HL-60 (cell line): ENCODE measurements at regions not wholly inside any gene's neighbourhood (a gene's known extent, or its start where the extent isn't known, plus 50 kb on each side); places are given as distances from the start of the nearest gene placed in this dataset.
"Not testable (repeated sequence)": the region's sequence is repeated elsewhere in the genome, so short reads cannot be mapped to it uniquely, and the experiment has no call there.

Experiments
- DNase-seq, 2 experiments: peaks; one replicate each; pipeline ENCODE4 v3.0.0-alpha.2; 2010 to 2020; ENCODE audit warnings: low read depth in 1 of 2, low spot score in 1 of 2
- H3K27ac ChIP-seq: fragments of 250-450 bp; sonication (Bioruptor Pico); replicated peaks from 2 replicates; pipeline ENCODE4 v1.5.1; 2020; ENCODE audit warnings: mild to moderate bottlenecking, moderate library complexity
- H3K27me3 ChIP-seq: fragments of 250-450 bp; sonication (Bioruptor Pico); 2 replicates; pipeline ENCODE4 v1.5.1; 2021; ENCODE audit warnings: mild to moderate bottlenecking, moderate library complexity; ENCODE audit not compliant: insufficient read depth, poor library complexity, severe bottlenecking
- H3K4me3 ChIP-seq: replicated peaks from 2 replicates; pipeline ENCODE4 v1.5.1; 2011; ENCODE audit warnings: mild to moderate bottlenecking, control low read depth, low read length; ENCODE audit not compliant: insufficient read depth
- CTCF ChIP-seq: IDR thresholded peaks from one replicate; pipeline ENCODE4 v1.5.1; 2011; ENCODE audit warnings: low read length, control low read depth, inconsistent platforms; ENCODE audit not compliant: insufficient read depth
- GABPA ChIP-seq: IDR thresholded peaks from 2 replicates; pipeline ENCODE4 v1.6.1; 2012; ENCODE audit warnings: low read depth
- POLR2AphosphoS5 ChIP-seq: IDR thresholded peaks from 2 replicates; pipeline ENCODE4 v1.6.1; 2012; ENCODE audit warnings: low read depth
- SPI1 ChIP-seq: IDR thresholded peaks from 2 replicates; pipeline ENCODE4 v1.6.1; 2012; ENCODE audit warnings: low read depth, mild to moderate bottlenecking, borderline replicate concordance
- TF ChIP-seq, protein P1 (sequence below): IDR thresholded peaks from 2 replicates; pipeline ENCODE4 v1.6.1; 2012; ENCODE audit warnings: low read depth; ENCODE audit not compliant: insufficient replicate concordance

DNA sequence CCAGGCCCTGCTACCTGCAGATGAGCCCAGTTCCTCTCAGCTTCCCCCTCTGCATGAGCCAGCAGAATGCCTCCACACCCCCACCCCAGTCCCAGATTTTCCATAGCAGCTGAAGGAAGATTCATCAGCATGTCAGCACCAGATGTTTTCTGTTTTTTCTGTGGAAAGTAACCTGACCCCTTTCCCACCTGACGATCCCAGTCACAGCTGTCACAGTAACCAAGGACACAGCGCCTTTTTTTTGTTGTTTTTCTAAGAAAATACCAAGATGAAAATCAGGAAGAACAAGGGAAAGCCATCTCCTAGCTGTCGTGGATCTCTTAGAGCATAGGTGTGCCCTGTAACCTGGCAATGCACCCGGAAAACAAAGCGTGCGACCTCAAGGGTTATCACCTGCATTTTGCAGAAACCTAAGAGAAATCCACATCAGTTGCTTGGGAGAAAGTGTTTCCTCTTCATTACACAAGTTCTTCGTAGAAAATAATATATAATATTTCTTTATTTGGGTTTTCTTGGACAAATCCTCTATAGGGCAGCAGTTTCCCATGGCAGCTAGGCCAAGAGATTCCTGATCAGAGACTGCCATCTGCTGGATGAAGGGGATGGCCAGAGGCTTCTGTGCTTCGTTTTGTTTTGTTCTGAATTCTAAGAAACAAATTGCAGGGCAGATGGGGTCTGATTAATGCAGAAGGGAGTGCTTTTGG lies 401.9 kb downstream of the TNS3 start:
- DNase-seq: peak in 1 of 2 experiments; percentile 25
- Histone ChIP-seq H3K4me3 (no peak overlapping the region), H3K27me3 (no peaks in the 10 kb centered on the region), H3K27ac (no peak overlapping the region)
- TF ChIP-seq, protein P1, sequence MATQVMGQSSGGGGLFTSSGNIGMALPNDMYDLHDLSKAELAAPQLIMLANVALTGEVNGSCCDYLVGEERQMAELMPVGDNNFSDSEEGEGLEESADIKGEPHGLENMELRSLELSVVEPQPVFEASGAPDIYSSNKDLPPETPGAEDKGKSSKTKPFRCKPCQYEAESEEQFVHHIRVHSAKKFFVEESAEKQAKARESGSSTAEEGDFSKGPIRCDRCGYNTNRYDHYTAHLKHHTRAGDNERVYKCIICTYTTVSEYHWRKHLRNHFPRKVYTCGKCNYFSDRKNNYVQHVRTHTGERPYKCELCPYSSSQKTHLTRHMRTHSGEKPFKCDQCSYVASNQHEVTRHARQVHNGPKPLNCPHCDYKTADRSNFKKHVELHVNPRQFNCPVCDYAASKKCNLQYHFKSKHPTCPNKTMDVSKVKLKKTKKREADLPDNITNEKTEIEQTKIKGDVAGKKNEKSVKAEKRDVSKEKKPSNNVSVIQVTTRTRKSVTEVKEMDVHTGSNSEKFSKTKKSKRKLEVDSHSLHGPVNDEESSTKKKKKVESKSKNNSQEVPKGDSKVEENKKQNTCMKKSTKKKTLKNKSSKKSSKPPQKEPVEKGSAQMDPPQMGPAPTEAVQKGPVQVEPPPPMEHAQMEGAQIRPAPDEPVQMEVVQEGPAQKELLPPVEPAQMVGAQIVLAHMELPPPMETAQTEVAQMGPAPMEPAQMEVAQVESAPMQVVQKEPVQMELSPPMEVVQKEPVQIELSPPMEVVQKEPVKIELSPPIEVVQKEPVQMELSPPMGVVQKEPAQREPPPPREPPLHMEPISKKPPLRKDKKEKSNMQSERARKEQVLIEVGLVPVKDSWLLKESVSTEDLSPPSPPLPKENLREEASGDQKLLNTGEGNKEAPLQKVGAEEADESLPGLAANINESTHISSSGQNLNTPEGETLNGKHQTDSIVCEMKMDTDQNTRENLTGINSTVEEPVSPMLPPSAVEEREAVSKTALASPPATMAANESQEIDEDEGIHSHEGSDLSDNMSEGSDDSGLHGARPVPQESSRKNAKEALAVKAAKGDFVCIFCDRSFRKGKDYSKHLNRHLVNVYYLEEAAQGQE: no peak
- peak; percentile 54 for TF ChIP-seq CTCF

DNA sequence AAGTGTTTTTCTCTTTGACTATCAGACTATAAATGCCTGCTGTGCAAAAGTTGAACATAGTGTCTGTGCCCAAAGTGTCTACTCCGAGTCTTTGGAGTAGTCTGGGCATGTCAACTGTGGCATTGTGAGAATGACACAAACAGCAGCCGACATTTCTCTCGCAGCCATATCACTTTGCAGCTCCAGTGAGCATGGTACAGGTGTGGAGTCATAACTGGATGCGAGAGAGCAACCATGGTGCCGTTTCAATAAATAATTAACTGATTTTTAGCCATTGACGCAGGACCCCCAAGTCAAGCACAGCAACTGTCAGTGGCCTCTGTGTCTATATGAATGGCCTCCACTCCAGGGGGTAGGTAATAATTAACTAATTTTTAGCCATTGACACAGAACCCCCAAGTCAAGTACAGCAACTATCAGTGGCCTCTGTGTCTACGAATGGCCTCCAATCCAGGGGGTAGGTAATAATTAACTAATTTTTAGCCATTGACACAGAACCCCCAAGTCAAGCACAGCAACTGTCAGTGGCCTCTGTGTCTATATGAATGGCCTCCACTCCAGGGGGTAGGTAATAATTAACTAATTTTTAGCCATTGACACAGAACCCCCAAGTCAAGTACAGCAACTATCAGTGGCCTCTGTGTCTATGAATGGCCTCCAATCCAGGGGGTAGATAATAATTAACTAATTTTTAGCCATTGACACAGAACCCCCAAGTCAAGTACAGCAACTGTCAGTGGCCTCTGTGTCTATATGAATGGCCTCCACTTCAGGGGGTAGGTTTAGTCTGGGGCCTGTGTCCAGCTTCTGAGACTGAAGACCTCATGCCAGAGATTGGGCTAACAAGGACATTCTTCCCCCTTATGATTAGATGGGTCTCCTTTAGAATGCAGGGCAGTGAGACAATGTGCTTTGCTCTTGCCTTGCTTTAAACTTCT lies 409.0 kb downstream of the TNS3 start:
- not testable (repeated sequence) for H3K27ac ChIP-seq, DNase-seq, H3K27me3 ChIP-seq, H3K4me3 ChIP-seq

GRCh38 chr7:47170516-47170915 lies 411.4 kb downstream of the TNS3 start:
- H3K27me3 ChIP-seq: no peaks in the 10 kb centered on the region
- H3K27ac ChIP-seq: no peak overlapping the region
- no peak overlapping the region for H3K4me3 ChIP-seq
- no peak for DNase-seq
- no peak for TF ChIP-seq SPI1
- TF ChIP-seq POLR2AphosphoS5: no peak
- TF ChIP-seq, protein P1: no peak
- no peak for TF ChIP-seq CTCF
- no peak for TF ChIP-seq GABPA

GRCh38 chr7:47154791-47155190 lies 427.1 kb downstream of the TNS3 start:
- no peak overlapping the region for H3K4me3 ChIP-seq
- H3K27me3 ChIP-seq: no peaks in the 10 kb centered on the region
- DNase-seq: no peak
- no peak overlapping the region for H3K27ac ChIP-seq
- TF ChIP-seq CTCF: no peak
- no peak for TF ChIP-seq POLR2AphosphoS5
- TF ChIP-seq SPI1: no peak
- no peak for TF ChIP-seq GABPA
- TF ChIP-seq, protein P1: no peak
